B cell (primary cell): ENCODE measurements at regions not wholly inside any gene's neighbourhood (a gene's known extent, or its start where the extent isn't known, plus 50 kb on each side); places are given as distances from the start of the nearest gene placed in this dataset.

Experiments
- ATAC-seq: fragments of 200-7000 bp; cut with Tn5 transposase; one replicate; pipeline ENCODE4 v1.10.0; 2021; ENCODE audit warnings: low read depth, mild to moderate bottlenecking, moderate number of reproducible peaks, moderate library complexity
- CTCF ChIA-PET: fragments of 350-600 bp; sonication (Branson Sonifier 250); formaldehyde crosslinking; loops from one replicate; lab custom pipeline; 2021; ENCODE audit warnings: antibody characterized with exemption, inconsistent platforms; lab: Charles Lee
- POLR2A ChIA-PET: fragments of 350-600 bp; sonication (Branson Sonifier 250); formaldehyde crosslinking; loops from one replicate; lab custom pipeline; 2021; ENCODE audit warnings: antibody characterized with exemption; lab: Charles Lee
- DNase-seq: peaks from one replicate; pipeline ENCODE4 v3.0.0; 2013
- H2AFZ ChIP-seq: 2 replicates; pipeline ENCODE4 v1.6.1; 2012; ENCODE audit warnings: mild to moderate bottlenecking, low read depth, low read length; ENCODE audit not compliant: insufficient read depth, poor library complexity, severe bottlenecking
- H3K27ac ChIP-seq, 2 donors: 1 replicate in 1 of 2; 2 replicates in 1 of 2; pipeline ENCODE4 v1.5.1; 2012 to 2013; ENCODE audit warnings: low read length in 2 of 2, mild to moderate bottlenecking in 2 of 2, moderate library complexity in 1 of 2
- H3K27me3 ChIP-seq, 4 experiments: fragments of 200-600 bp in 1 of 4; sonication (generic) in 1 of 4; replicated peaks in 1 of 4; 1 replicate in 2 of 4; 2 replicates in 2 of 4; pipeline versions ENCODE4 v1.6.1 to v1.7.0; 2013 to 2016; ENCODE audit warnings: low read length in 3 of 4, mild to moderate bottlenecking in 2 of 4, mixed read lengths in 1 of 4, moderate library complexity in 1 of 4; ENCODE audit not compliant: insufficient read depth in 4 of 4, control insufficient read depth in 3 of 4; ENCODE audit errors: control extremely low read depth in 1 of 4
- H3K36me3 ChIP-seq, 2 experiments: replicated peaks in 1 of 2; 1 replicate in 1 of 2; 2 replicates in 1 of 2; pipeline versions ENCODE4 v1.6.1 to v1.7.1; 2013; ENCODE audit warnings: low read length in 1 of 2; ENCODE audit not compliant: insufficient read depth in 2 of 2, control insufficient read depth in 1 of 2; ENCODE audit errors: control extremely low read depth in 1 of 2, extremely low read depth in 1 of 2
- H3K4me1 ChIP-seq, 2 donors: fragments of 200-600 bp in 1 of 2; sonication (generic) in 1 of 2; 1 replicate in 1 of 2; 2 replicates in 1 of 2; pipeline versions ENCODE4 v1.5.1 to v1.6.1; 2013 to 2017; ENCODE audit warnings: low read length in 2 of 2; ENCODE audit not compliant: control insufficient read depth in 2 of 2, insufficient read depth in 2 of 2
- H3K4me2 ChIP-seq: replicated peaks from 2 replicates; pipeline ENCODE3; 2012; ENCODE audit warnings: mild to moderate bottlenecking, low read depth, low read length; ENCODE audit not compliant: poor library complexity, severe bottlenecking
- H3K4me3 ChIP-seq, 5 experiments: fragments of 200-600 bp in 1 of 5; sonication (generic) in 1 of 5; 1 replicate in 3 of 5; 2 replicates in 2 of 5; pipeline versions ENCODE4 v1.5.1 to v1.7.0; 2011 to 2016; ENCODE audit warnings: low read length in 4 of 5, mild to moderate bottlenecking in 4 of 5, low read depth in 2 of 5, control low read depth in 1 of 5, moderate library complexity in 1 of 5; ENCODE audit not compliant: insufficient read depth in 1 of 5; ENCODE audit errors: control extremely low read depth in 1 of 5, extremely low read depth in 1 of 5
- H3K79me2 ChIP-seq: fragments of 200-600 bp; sonication (generic); one replicate; pipeline ENCODE4 v1.6.0; 2016; ENCODE audit warnings: low read length; ENCODE audit not compliant: control insufficient read depth, insufficient read depth
- H3K9ac ChIP-seq: fragments of 200-600 bp; sonication (generic); 2 replicates; pipeline ENCODE4 v1.6.1; 2017; ENCODE audit warnings: mild to moderate bottlenecking, low read length, moderate library complexity
- H3K9me3 ChIP-seq, 3 donors: one replicate each; pipeline versions ENCODE4 v1.6.1 to v1.7.1; 2013; ENCODE audit warnings: low read length in 2 of 3; ENCODE audit not compliant: control insufficient read depth in 2 of 3, insufficient read depth in 1 of 3; ENCODE audit errors: control extremely low read depth in 1 of 3
- H4K20me1 ChIP-seq: 2 replicates; pipeline ENCODE4 v1.6.0; 2012; ENCODE audit warnings: mild to moderate bottlenecking, low read length; ENCODE audit not compliant: insufficient read depth, control insufficient read depth, poor library complexity, severe bottlenecking
- H3K27ac Mint-ChIP-seq: one replicate; pipeline ENCODE4 v1.8.0; 2021; ENCODE audit warnings: mixed read lengths
- H3K27me3 Mint-ChIP-seq: one replicate; pipeline ENCODE4 v1.8.0; 2021; ENCODE audit warnings: mixed read lengths
- H3K4me1 Mint-ChIP-seq: one replicate; pipeline ENCODE4 v1.8.0; 2021; ENCODE audit warnings: mixed read lengths
- H3K4me3 Mint-ChIP-seq: one replicate; pipeline ENCODE4 v1.8.0; 2021; ENCODE audit warnings: mixed read lengths
- H3K9me3 Mint-ChIP-seq: one replicate; pipeline ENCODE4 v1.8.0; 2022; ENCODE audit warnings: mixed read lengths; ENCODE audit not compliant: insufficient read depth
- EZH2 ChIP-seq: IDR thresholded peaks from 2 replicates; pipeline ENCODE4 v1.6.1; 2012; ENCODE audit warnings: borderline replicate concordance, low read depth, mild to moderate bottlenecking, moderate library complexity, low read length; ENCODE audit not compliant: insufficient read depth, poor library complexity, severe bottlenecking
- WGBS: methylation state at CpG from one replicate; pipeline ENCODE4 v1.1.5; 2013; ENCODE audit warnings: missing lambda C conversion rate; ENCODE audit not compliant: insufficient coverage; 5-methylcytosine and 5-hydroxymethylcytosine counted together
- intact Hi-C: fragments of 100-400 bp; cut with micrococcal nuclease; formaldehyde crosslinking; loops from one replicate; pipeline ENCODE4 v1.10.0; 2022
- TF ChIP-seq, protein P1 (sequence below): fragments of 200-600 bp; IDR thresholded peaks from one replicate; pipeline ENCODE4 v1.8.0; 2022; ENCODE audit warnings: antibody characterized with exemption, mild to moderate bottlenecking

DNA sequence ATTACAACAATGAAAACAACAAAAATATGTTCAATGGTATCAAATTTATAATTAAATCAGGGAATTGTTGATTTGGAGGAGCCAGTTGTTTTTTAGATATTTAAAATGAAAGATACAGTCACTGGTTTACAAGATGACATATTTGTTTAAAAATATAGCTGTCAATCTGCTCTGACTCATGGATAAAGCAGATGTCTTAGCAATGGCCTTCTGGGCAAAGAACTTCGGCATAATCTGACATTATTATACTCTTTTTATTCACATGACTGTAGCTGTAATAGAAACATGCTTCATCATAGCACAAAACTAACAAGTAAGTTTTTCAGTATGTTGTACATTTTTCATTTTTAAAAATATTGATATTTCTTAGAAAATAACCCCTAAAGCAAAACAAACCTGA is 267.4 kb downstream of the CENPW start:
- Histone ChIP-seq H4K20me1 (no peaks in the 10 kb centered on the region), H3K9ac (no peak overlapping the region), H3K9me3 (peaks cover 0 to 4% (median 0%) of the 10 kb centered on the region in 3 donors), H3K36me3 (no peaks in the 10 kb centered on the region), H2AFZ (no peak overlapping the region), H3K79me2 (no peaks in the 10 kb centered on the region), H3K4me2 (no peak overlapping the region), H3K27me3 (no peaks in the 10 kb centered on the region), H3K4me3 (no peak overlapping the region), H3K4me1 (no peaks in the 10 kb centered on the region), H3K27ac (no peak overlapping the region)
- no CpG with 5 or more reads among the region's 1 CpG for WGBS
- Mint-ChIP-seq H3K27ac (no peak overlapping the region), H3K4me1 (no peaks in the 10 kb centered on the region), H3K27me3 (no peaks in the 10 kb centered on the region), H3K9me3 (no peaks in the 10 kb centered on the region), H3K4me3 (no peak overlapping the region)
- ChIA-PET CTCF (no interaction called here), POLR2A (no interaction called here)
- no peak for ATAC-seq
- DNase-seq: no peak
- TF ChIP-seq, protein P1, sequence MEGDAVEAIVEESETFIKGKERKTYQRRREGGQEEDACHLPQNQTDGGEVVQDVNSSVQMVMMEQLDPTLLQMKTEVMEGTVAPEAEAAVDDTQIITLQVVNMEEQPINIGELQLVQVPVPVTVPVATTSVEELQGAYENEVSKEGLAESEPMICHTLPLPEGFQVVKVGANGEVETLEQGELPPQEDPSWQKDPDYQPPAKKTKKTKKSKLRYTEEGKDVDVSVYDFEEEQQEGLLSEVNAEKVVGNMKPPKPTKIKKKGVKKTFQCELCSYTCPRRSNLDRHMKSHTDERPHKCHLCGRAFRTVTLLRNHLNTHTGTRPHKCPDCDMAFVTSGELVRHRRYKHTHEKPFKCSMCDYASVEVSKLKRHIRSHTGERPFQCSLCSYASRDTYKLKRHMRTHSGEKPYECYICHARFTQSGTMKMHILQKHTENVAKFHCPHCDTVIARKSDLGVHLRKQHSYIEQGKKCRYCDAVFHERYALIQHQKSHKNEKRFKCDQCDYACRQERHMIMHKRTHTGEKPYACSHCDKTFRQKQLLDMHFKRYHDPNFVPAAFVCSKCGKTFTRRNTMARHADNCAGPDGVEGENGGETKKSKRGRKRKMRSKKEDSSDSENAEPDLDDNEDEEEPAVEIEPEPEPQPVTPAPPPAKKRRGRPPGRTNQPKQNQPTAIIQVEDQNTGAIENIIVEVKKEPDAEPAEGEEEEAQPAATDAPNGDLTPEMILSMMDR: no peak
- no peak for TF ChIP-seq EZH2
- intact Hi-C loops: no loop called here

DNA sequence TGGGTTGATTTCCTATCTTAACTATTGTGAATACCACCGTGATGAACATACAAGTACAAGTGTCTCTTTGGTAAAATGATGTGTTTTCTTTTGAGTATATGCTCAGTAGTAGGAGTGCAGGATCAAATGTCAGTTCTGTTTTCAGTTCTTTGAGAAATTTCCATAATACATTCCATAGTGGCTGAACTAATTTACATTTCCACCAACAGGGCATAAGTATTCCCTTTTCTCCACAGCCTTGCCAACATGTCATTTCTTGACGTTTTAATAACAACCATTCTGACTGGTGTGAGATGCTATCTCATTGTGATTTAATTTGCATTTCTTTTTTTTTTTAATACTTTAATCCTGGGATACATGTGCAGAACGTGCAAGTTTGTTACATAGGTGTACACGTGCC is 268.8 kb downstream of the CENPW start:
- H3K4me2 ChIP-seq: no peak overlapping the region
- DNase-seq (no peak), ATAC-seq (no peak)
- no peaks in the 10 kb centered on the region for H3K4me1 Mint-ChIP-seq
- H3K36me3 ChIP-seq: no peaks in the 10 kb centered on the region
- no peak overlapping the region for H2AFZ ChIP-seq
- intact Hi-C loops: no loop called here
- H3K9ac ChIP-seq: no peak overlapping the region
- no peaks in the 10 kb centered on the region for H3K9me3 Mint-ChIP-seq
- no peaks in the 10 kb centered on the region for H3K9me3 ChIP-seq
- no peaks in the 10 kb centered on the region for H3K79me2 ChIP-seq
- H3K4me3 Mint-ChIP-seq: no peak overlapping the region
- H3K27ac Mint-ChIP-seq: no peak overlapping the region
- H4K20me1 ChIP-seq: no peaks in the 10 kb centered on the region
- no peaks in the 10 kb centered on the region for H3K27me3 Mint-ChIP-seq
- ChIA-PET CTCF (no interaction called here), POLR2A (no interaction called here)
- H3K4me1 ChIP-seq: no peaks in the 10 kb centered on the region
- WGBS: no CpG with 5 or more reads among the region's 4 CpGs
- TF ChIP-seq, protein P1: no peak
- TF ChIP-seq EZH2: no peak
- no peak overlapping the region for H3K4me3 ChIP-seq
- H3K27me3 ChIP-seq: no peaks in the 10 kb centered on the region
- no peak overlapping the region for H3K27ac ChIP-seq
